ENCODE measurements at regions not wholly inside any gene's neighbourhood (a gene's known extent, or its start where the extent isn't known, plus 50 kb on each side); places are given as distances from the start of the nearest gene placed in this dataset.
"Not testable (repeated sequence)": the region's sequence is repeated elsewhere in the genome, so short reads cannot be mapped to it uniquely, and the experiment has no call there.

GRCh38 chr2:199556527-199557285, 99.0 kb upstream of the SATB2 start:
- no peak for DNase-seq

GRCh38 chr2:199554026-199554425, 96.3 kb upstream of the SATB2 start:
- no peak for DNase-seq

DNA sequence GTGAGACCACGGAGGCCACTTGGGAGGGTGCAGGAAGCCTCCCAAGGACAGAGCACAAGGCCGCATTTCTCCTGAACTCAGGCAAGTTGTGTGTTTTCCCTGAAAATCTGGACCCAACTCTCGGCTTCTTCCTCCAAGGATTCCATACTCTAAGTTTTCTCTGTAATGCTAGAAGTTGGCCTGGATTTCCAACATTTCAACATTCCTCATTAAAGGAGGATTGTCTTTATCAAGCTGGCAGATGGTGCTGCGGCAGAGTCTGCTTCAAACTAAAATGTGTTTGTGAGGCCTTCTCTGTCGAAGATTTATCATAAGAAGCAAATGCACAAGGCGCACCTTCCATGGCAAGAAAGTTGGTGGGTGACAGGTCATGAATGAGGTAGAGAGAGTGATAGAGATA, 94.4 kb upstream of the SATB2 start:
- DNase-seq: no peak

DNA sequence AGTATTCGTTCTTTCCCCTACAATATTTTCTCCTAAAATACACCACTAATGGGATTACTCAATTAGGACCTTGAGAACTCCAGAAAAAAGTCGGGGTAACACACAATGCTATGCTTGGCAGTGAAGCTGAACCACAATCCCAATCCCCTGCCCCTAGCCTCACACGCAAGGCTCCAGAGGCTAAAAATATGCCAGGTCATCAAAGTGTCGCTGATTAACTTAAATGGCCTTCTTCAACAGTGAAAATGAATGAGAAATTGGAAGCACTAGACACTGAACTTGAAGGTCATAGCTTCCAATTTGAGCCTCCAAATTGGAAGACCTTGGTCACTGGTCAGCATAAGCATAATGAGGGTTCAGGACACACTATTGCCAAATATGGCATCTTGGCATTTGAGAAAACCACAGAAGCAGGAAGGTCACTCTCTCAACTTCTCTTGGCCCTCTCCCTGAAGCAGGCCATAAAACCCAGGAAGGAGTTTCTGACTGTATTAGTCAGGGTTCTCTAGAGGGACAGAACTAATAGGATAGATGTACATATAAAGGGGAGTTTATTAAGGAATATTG, 86.0 kb upstream of the SATB2 start:
- no peak for DNase-seq

DNA sequence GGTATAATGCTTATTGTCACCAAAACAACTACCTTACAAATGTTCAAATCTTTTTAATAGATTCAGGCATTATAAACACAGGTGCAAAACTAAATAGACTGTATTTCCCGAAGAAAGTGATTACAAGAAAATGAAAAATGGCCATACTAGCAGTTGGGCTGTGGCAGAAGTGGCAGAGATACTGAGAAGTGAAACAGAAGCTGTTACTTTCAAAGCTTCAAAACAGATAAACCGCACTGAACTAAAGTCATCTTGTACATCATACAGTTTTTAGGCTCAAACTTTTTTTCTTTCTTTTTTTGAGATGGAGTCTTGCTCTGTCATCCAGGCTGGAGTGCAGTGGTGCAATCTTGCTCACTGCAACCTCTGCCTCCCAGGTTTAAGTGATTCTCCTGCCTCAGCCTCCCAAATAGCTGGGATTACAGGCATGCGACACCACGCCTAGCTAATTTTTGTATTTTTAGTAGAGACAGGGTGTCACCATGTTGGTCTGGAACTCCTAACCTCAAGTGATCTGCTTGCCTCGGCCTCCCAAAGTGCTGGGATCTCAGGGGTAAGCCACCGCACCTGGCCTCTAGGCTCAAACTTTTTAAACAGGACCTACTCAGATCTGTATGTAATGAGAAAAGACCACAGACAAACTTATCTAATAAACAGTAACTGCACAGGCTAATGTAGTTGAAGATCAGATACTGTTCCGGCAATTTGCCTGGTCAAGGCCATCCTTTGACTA, 77.9 kb upstream of the SATB2 start:
- DNase-seq: no peak

GRCh38 chr2:199533873-199534272, 76.1 kb upstream of the SATB2 start:
- not testable (repeated sequence) for DNase-seq

- DNase-seq: no peak
These were observed 69.3 kb upstream of the SATB2 start for GRCh38 chr2:199527071-199527470.

DNA sequence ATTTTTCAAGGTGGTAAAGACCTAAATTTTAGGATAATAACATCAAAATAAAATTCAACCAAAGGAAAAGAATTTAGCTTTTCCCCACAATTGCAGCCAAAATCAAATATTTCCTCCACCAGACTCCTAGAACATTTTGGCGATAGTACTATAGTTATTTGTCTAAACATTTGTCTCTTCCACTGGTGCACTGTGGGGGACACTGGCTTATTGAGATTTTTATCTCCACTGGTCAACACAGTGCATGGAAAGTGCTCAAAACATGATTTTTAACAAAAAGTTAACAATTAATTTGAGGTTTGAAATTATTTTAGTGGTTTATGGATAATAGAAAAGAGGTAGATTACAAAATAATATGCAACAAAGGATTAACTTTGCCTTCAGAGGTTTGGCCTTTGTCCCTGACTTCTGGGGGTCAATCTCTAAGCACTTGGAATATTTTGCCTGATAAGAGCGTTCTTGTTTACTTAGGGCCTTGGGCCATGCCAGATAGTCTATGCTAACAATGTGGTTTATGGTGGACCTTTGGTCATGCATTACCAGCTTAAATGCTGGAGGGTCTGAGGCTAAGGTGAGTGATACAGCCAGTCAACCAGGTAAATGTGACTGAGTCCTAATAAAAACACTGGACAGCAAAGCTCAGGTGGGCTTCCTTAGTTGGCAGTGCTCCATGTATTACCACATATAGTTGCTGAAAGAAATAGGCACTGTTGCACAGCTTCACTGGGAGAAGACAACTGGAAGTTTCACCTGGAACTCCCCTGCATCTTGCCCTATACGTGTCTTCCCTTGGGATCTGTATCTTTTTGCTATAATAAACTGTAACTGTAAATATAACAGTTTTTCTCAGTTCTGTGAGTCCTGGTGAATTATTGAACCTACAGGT, 67.2 kb upstream of the SATB2 start:
- DNase-seq: no peak

GRCh38 chr2:199509403-199509802, 51.7 kb upstream of the SATB2 start:
- no peak for DNase-seq

All from midbrain (tissue), 1 donor.